SK-N-MC (cell line): ENCODE measurements at regions not wholly inside any gene's neighbourhood (a gene's known extent, or its start where the extent isn't known, plus 50 kb on each side); places are given as distances from the start of the nearest gene placed in this dataset.

ENCODE experiments used
- EZH2 ChIP-seq: fragments of 200-600 bp; sonication (generic); IDR thresholded peaks from one replicate; pipeline ENCODE4 v1.6.1; 2017; ENCODE audit warnings: antibody characterized with exemption
- FOXP2 ChIP-seq: optimal IDR thresholded peaks from 2 replicates; pipeline ENCODE3; 2011; ENCODE audit warnings: mild to moderate bottlenecking, moderate library complexity; ENCODE audit not compliant: insufficient read depth; ENCODE audit errors: extremely low read length, control extremely low read depth
- POLR2AphosphoS5 ChIP-seq: IDR thresholded peaks from 2 replicates; pipeline ENCODE4 v1.6.1; 2012; ENCODE audit warnings: mild to moderate bottlenecking, low read depth, low read length, borderline replicate concordance

GRCh38 chr1:88098881-88099280 lies 585.2 kb upstream of the PKN2 start:
- TF ChIP-seq EZH2 (no peak), POLR2AphosphoS5 (no peak), FOXP2 (no peak)
